AG04450 (cell line): ENCODE measurements at regions not wholly inside any gene's neighbourhood (a gene's known extent, or its start where the extent isn't known, plus 50 kb on each side); places are given as distances from the start of the nearest gene placed in this dataset.

Experiments
- CTCF ChIA-PET: fragments of 300-600, 350-600 bp; formaldehyde crosslinking; extraction: SDS; loops from one replicate; lab custom pipeline; 2022; ENCODE audit warnings: antibody characterized with exemption, inconsistent platforms; lab: Charles Lee
- POLR2A ChIA-PET: fragments of 350-600 bp; formaldehyde crosslinking; extraction: SDS; loops from one replicate; lab custom pipeline; 2021; ENCODE audit warnings: antibody characterized with exemption, inconsistent platforms; lab: Yijun Ruan, JAX
- DNase-seq: peaks from one replicate; pipeline ENCODE4 v3.0.0-alpha.2; 2011; ENCODE audit warnings: low read depth, low spot score
- H3K27ac ChIP-seq: one replicate; pipeline ENCODE4 v1.5.1; 2012; ENCODE audit warnings: low read depth, low read length, control low read depth
- H3K27me3 ChIP-seq: one replicate; pipeline ENCODE4 v1.6.0; 2012; ENCODE audit warnings: low read length; ENCODE audit not compliant: control insufficient read depth, insufficient read depth
- H3K4me3 ChIP-seq: 2 replicates; pipeline ENCODE4 v1.5.1; 2011; ENCODE audit warnings: mild to moderate bottlenecking, low read depth, low read length, control low read depth
- H3K9me3 ChIP-seq: 2 replicates; pipeline ENCODE4 v1.5.1; 2012; ENCODE audit warnings: low read length; ENCODE audit not compliant: control insufficient read depth, insufficient read depth
- CTCF ChIP-seq: IDR thresholded peaks from 2 replicates; pipeline ENCODE4 v1.5.1; 2011; ENCODE audit warnings: low read depth, low read length, control low read depth, inconsistent platforms

- CTCF ChIA-PET = no interaction called here
- peaks cover 8% of the 10 kb centered on the region for H3K9me3 ChIP-seq
- POLR2A ChIA-PET = no interaction called here
Observed at GRCh38 chr16:62889097-62889496, 852.9 kb upstream of the CDH8 start.

GRCh38 chr16:62883509-62883908 lies 847.3 kb upstream of the CDH8 start:
- ChIA-PET CTCF (no interaction called here), POLR2A (no interaction called here)
- H3K27ac ChIP-seq = no peak overlapping the region
- H3K4me3 ChIP-seq = no peak overlapping the region
- peaks cover 7% of the 10 kb centered on the region for H3K9me3 ChIP-seq
- DNase-seq = no peak
- H3K27me3 ChIP-seq = no peaks in the 10 kb centered on the region
- no peak for TF ChIP-seq CTCF

More at GRCh38 chr16:62889097-62889496, 852.9 kb upstream of the CDH8 start:
- no peak for DNase-seq
- no peak overlapping the region for H3K27ac ChIP-seq
- H3K4me3 ChIP-seq = no peak overlapping the region
- no peaks in the 10 kb centered on the region for H3K27me3 ChIP-seq
- no peak for TF ChIP-seq CTCF

- Histone ChIP-seq H3K27me3 (no peaks in the 10 kb centered on the region), H3K4me3 (no peak overlapping the region), H3K9me3 (peaks cover 7% of the 10 kb centered on the region), H3K27ac (no peak overlapping the region)
- ChIA-PET CTCF (no interaction called here), POLR2A (no interaction called here)
- TF ChIP-seq CTCF = no peak
- no peak for DNase-seq
Observed at GRCh38 chr16:62882552-62883221, 846.4 kb upstream of the CDH8 start.

GRCh38 chr16:62876133-62876532 lies 839.9 kb upstream of the CDH8 start:
- Histone ChIP-seq H3K9me3 (peaks cover 3% of the 10 kb centered on the region; the same call in 1 of the 2 replicates), H3K4me3 (no peak overlapping the region), H3K27ac (no peak overlapping the region), H3K27me3 (no peaks in the 10 kb centered on the region)
- no peak for DNase-seq
- no peak for TF ChIP-seq CTCF
- CTCF ChIA-PET = no interaction called here
- POLR2A ChIA-PET = no interaction called here

GRCh38 chr16:62872339-62872738 lies 836.1 kb upstream of the CDH8 start:
- H3K9me3 ChIP-seq = peaks cover 7% of the 10 kb centered on the region; the same call in 1 of the 2 replicates
- ChIA-PET CTCF (no interaction called here), POLR2A (no interaction called here)
- no peak for TF ChIP-seq CTCF
- H3K4me3 ChIP-seq = no peak overlapping the region
- no peaks in the 10 kb centered on the region for H3K27me3 ChIP-seq
- no peak for DNase-seq
- no peak overlapping the region for H3K27ac ChIP-seq
